ENCODE measurements at regions not wholly inside any gene's neighbourhood (a gene's known extent, or its start where the extent isn't known, plus 50 kb on each side); places are given as distances from the start of the nearest gene placed in this dataset.

DNA sequence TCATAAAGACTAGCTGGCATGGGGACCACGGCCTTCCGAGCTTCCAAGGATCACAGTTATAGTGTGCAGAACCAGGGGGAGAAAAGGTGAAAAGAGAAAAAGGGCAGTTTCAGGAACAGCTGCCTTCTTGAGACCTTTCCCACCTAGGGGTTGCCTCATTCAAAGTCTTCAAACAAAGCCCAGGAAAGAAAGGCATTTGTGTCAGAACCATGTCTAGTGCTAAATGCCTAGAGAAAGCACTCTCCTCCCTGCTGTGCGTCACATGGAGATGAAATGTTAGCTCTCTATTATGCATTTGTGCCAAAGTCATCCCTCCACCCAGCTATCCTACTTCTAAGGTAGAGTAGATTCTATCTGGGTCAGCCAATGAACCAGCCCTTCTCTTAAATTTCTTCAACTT, 1037.3 kb upstream of the WWC1 start:
- TF ChIP-seq, protein P1, sequence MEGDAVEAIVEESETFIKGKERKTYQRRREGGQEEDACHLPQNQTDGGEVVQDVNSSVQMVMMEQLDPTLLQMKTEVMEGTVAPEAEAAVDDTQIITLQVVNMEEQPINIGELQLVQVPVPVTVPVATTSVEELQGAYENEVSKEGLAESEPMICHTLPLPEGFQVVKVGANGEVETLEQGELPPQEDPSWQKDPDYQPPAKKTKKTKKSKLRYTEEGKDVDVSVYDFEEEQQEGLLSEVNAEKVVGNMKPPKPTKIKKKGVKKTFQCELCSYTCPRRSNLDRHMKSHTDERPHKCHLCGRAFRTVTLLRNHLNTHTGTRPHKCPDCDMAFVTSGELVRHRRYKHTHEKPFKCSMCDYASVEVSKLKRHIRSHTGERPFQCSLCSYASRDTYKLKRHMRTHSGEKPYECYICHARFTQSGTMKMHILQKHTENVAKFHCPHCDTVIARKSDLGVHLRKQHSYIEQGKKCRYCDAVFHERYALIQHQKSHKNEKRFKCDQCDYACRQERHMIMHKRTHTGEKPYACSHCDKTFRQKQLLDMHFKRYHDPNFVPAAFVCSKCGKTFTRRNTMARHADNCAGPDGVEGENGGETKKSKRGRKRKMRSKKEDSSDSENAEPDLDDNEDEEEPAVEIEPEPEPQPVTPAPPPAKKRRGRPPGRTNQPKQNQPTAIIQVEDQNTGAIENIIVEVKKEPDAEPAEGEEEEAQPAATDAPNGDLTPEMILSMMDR (IDR thresholded peaks at IDR 0.05; ENCODE audit: unreplicated experiment), result no peak
- Mint-ChIP-seq H3K4me3 (ENCODE audit: low read depth) (no peak overlapping the region), H3K27ac (no peak overlapping the region), H3K27me3 (no peaks in the 10 kb centered on the region), H3K36me3 (ENCODE audit: insufficient read depth) (no peaks in the 10 kb centered on the region), H3K4me1 (ENCODE audit: low read depth) (no peaks in the 10 kb centered on the region), H3K9me3 (ENCODE audit: low read depth) (no peaks in the 10 kb centered on the region)
- DNase-seq (ENCODE audit: low spot score, unreplicated experiment), result no peak

DNA sequence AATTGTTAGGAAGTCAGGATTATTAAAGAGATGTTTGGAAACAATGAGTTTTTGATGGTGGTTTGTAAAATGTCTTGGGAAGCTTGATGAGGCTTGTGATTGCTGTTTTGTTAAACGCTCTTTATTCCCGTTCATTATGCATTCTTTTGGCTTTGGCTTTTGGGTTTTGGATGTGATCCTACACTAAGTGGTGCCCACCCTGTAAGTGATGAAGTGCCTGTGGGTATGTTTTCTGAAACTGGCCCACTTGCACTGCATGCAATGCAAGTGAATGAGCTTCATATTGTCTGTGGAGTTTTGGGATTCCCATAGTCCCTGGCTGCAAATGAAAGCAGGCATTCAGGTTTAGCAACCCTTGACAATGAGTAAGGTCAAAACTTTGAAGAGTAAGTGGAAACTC, 1035.5 kb upstream of the WWC1 start:
- Mint-ChIP-seq H3K9me3 (ENCODE audit: low read depth) (no peaks in the 10 kb centered on the region), H3K4me1 (ENCODE audit: low read depth) (no peaks in the 10 kb centered on the region), H3K27me3 (no peaks in the 10 kb centered on the region), H3K27ac (no peak overlapping the region), H3K36me3 (ENCODE audit: insufficient read depth) (no peaks in the 10 kb centered on the region), H3K4me3 (ENCODE audit: low read depth) (no peak overlapping the region)
- TF ChIP-seq, protein P1 (IDR thresholded peaks at IDR 0.05; ENCODE audit: unreplicated experiment), result no peak
- no peak for DNase-seq (ENCODE audit: low spot score, unreplicated experiment)

DNA sequence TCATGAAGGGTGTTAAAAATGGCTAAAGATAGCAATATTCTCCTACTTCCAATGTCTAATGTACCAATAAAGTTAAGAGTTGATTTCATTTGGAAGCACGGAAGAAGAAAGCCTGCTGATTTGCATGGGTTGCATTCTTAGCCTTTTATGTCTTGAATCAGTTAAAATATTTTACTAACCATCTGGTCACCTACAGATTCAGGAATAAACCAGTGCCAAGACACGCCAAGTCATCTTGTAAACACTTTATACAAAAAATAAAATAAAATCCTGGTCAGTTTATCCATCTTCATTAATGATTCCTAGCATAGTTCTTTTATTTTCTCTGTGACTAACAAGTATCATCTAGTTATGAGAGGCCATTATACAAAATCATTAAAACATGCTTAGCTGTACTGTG, 1031.6 kb upstream of the WWC1 start:
- no peak overlapping the region for H3K4me3 Mint-ChIP-seq (ENCODE audit: low read depth)
- DNase-seq (ENCODE audit: low spot score, unreplicated experiment), result no peak
- TF ChIP-seq, protein P1 (IDR thresholded peaks at IDR 0.05; ENCODE audit: unreplicated experiment), result no peak
- H3K27ac Mint-ChIP-seq, result no peak overlapping the region
- H3K27me3 Mint-ChIP-seq, result no peaks in the 10 kb centered on the region
- no peaks in the 10 kb centered on the region for H3K9me3 Mint-ChIP-seq (ENCODE audit: low read depth)
- H3K4me1 Mint-ChIP-seq (ENCODE audit: low read depth), result no peaks in the 10 kb centered on the region
- no peaks in the 10 kb centered on the region for H3K36me3 Mint-ChIP-seq (ENCODE audit: insufficient read depth)

DNA sequence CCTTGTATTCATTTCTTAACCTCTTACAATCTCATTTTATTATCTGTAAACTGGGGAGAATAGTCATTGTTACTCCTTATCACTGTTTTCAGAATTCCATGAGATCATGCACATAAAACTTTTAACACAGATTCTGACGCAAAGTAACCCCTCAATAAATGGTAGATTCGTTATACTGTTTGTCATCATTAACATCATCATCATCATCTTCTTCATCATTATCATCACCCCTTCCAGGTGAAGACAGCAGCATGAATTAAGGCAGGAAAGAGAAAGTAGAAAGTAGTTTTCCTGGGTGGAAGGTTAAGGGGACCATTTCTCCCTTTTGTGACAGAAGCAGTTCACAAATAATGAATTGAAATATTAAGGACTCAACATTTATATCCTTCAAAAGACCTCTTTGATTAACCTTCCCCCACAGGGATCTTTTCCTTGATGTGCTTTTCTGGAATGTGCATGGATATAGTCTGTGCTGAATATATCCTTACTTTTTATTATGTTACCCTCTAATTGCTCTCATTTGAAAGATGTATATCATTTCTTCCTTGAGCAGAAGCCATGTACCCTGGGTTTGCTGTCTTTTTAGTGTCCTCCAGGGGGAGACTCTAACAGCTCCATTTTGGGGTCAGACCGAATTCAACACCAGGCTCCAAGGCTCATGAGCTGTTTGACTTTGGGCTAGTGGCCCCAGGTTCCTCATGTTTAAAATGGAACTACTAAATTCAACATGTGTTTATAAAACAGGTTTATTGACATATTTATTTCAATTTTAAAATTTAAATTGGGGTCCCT, 1029.9 kb upstream of the WWC1 start:
- H3K9me3 Mint-ChIP-seq (ENCODE audit: low read depth), result no peaks in the 10 kb centered on the region
- H3K4me1 Mint-ChIP-seq (ENCODE audit: low read depth), result no peaks in the 10 kb centered on the region
- DNase-seq (ENCODE audit: low spot score, unreplicated experiment), result no peak
- no peak overlapping the region for H3K4me3 Mint-ChIP-seq (ENCODE audit: low read depth)
- H3K27ac Mint-ChIP-seq, result no peak overlapping the region
- no peaks in the 10 kb centered on the region for H3K27me3 Mint-ChIP-seq
- H3K36me3 Mint-ChIP-seq (ENCODE audit: insufficient read depth), result no peaks in the 10 kb centered on the region
- TF ChIP-seq, protein P1 (IDR thresholded peaks at IDR 0.05; ENCODE audit: unreplicated experiment), result peak; percentile 28

DNA sequence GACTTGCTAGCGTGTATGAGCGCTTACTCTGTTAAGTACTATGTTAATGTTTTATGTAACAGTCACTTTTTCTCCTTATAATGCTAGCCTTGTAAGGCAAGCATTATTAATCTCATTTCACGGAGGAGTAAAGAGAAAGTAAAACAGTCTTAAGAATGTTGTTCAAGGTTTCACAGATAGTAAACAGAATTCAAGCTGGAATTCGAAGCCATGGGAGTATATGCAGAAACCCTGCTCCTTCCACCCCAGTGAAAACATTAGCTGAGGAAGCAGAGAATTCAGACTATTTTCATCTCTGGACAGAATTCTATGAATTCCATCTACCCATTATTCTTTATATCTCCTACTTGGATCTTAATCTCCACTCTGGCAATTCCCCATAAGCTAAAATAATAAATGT, 1028.3 kb upstream of the WWC1 start:
- H3K4me1 Mint-ChIP-seq (ENCODE audit: low read depth), result no peaks in the 10 kb centered on the region
- H3K27ac Mint-ChIP-seq, result no peak overlapping the region
- TF ChIP-seq, protein P1 (IDR thresholded peaks at IDR 0.05; ENCODE audit: unreplicated experiment), result no peak
- H3K9me3 Mint-ChIP-seq (ENCODE audit: low read depth), result no peaks in the 10 kb centered on the region
- no peak for DNase-seq (ENCODE audit: low spot score, unreplicated experiment)
- no peaks in the 10 kb centered on the region for H3K27me3 Mint-ChIP-seq
- no peak overlapping the region for H3K4me3 Mint-ChIP-seq (ENCODE audit: low read depth)
- H3K36me3 Mint-ChIP-seq (ENCODE audit: insufficient read depth), result no peaks in the 10 kb centered on the region
